Neural progenitor cell (in vitro differentiated cells): ENCODE measurements at regions not wholly inside any gene's neighbourhood (a gene's known extent, or its start where the extent isn't known, plus 50 kb on each side); places are given as distances from the start of the nearest gene placed in this dataset.

Source experiments
- CTCF ChIP-seq: fragments of 200-600 bp; sonication (generic); IDR thresholded peaks from 2 replicates; pipeline ENCODE4 v1.5.1; 2017; ENCODE audit warnings: antibody characterized with exemption, mild to moderate bottlenecking
- EZH2 ChIP-seq: fragments of 200-600 bp; sonication (generic); IDR thresholded peaks from 2 replicates; pipeline ENCODE4 v1.6.1; 2017; ENCODE audit warnings: antibody characterized with exemption, mild to moderate bottlenecking, moderate library complexity

- TF ChIP-seq CTCF (no peak), EZH2 (no peak)
Observed at GRCh38 chr7:136251826-136252225, 274.7 kb upstream of the MTPN start.
